Hepatocyte (in vitro differentiated cells): ENCODE measurements at regions not wholly inside any gene's neighbourhood (a gene's known extent, or its start where the extent isn't known, plus 50 kb on each side); places are given as distances from the start of the nearest gene placed in this dataset.

Experiments
- DNase-seq: peaks from one replicate; pipeline ENCODE4 v3.0.0-alpha.2; 2016; ENCODE audit warnings: low spot score
- H2AFZ ChIP-seq: fragments of 200-600 bp; sonication (generic); 2 replicates; pipeline ENCODE4 v1.6.0; 2016; ENCODE audit warnings: antibody characterized with exemption, mild to moderate bottlenecking
- H3K27ac ChIP-seq: fragments of 200-600 bp; sonication (generic); 2 replicates; pipeline ENCODE4 v1.5.1; 2016; ENCODE audit warnings: mild to moderate bottlenecking
- H3K27me3 ChIP-seq: fragments of 200-600 bp; sonication (generic); 2 replicates; pipeline ENCODE4 v1.6.1; 2016
- H3K36me3 ChIP-seq: fragments of 200-600 bp; sonication (generic); replicated peaks from 2 replicates; pipeline ENCODE4 v1.5.1; 2016; ENCODE audit warnings: low read depth; ENCODE audit not compliant: insufficient read depth
- H3K4me1 ChIP-seq: fragments of 200-600 bp; sonication (generic); 2 replicates; pipeline ENCODE4 v1.5.1; 2016; ENCODE audit warnings: mild to moderate bottlenecking, moderate library complexity; ENCODE audit not compliant: insufficient read depth
- H3K4me2 ChIP-seq: fragments of 200-600 bp; sonication (generic); 2 replicates; pipeline ENCODE4 v1.6.0; 2016
- H3K4me3 ChIP-seq: fragments of 200-600 bp; sonication (generic); 2 replicates; pipeline ENCODE4 v1.5.1; 2016; ENCODE audit warnings: mild to moderate bottlenecking
- H3K79me2 ChIP-seq: fragments of 200-600 bp; sonication (generic); 2 replicates; pipeline ENCODE4 v1.6.0; 2017; ENCODE audit warnings: mild to moderate bottlenecking
- H3K9me2 ChIP-seq: fragments of 200-600 bp; sonication (generic); replicated peaks from 2 replicates; pipeline ENCODE4 v1.6.0; 2017; ENCODE audit warnings: mild to moderate bottlenecking; ENCODE audit not compliant: insufficient read depth
- H3K9me3 ChIP-seq: fragments of 200-600 bp; sonication (generic); 2 replicates; pipeline ENCODE4 v1.5.1; 2016; ENCODE audit warnings: low read depth, mild to moderate bottlenecking
- H4K20me1 ChIP-seq: fragments of 200-600 bp; sonication (generic); 2 replicates; pipeline ENCODE4 v1.6.0; 2016; ENCODE audit warnings: mild to moderate bottlenecking; ENCODE audit not compliant: insufficient read depth, poor library complexity, severe bottlenecking
- CTCF ChIP-seq: fragments of 200-600 bp; sonication (generic); IDR thresholded peaks from 2 replicates; pipeline ENCODE4 v1.5.1; 2016; ENCODE audit warnings: antibody characterized with exemption, mild to moderate bottlenecking; ENCODE audit not compliant: poor library complexity
- EZH2 ChIP-seq: fragments of 200-600 bp; sonication (generic); IDR thresholded peaks from 2 replicates; pipeline ENCODE4 v1.6.1; 2016; ENCODE audit warnings: antibody characterized with exemption, mild to moderate bottlenecking, borderline replicate concordance
- EZH2phosphoT487 ChIP-seq: fragments of 200-600 bp; sonication (generic); IDR thresholded peaks from one replicate; pipeline ENCODE4 v1.6.1; 2018; ENCODE audit warnings: antibody characterized with exemption, mild to moderate bottlenecking, low read depth, moderate library complexity; ENCODE audit not compliant: unreplicated experiment, severe bottlenecking
- WGBS: methylation state at CpG from one replicate; pipeline ENCODE4 v1.1.6; 2016; ENCODE audit warnings: low lambda C conversion rate; ENCODE audit errors: missing lambda C conversion rate; 5-methylcytosine and 5-hydroxymethylcytosine counted together

GRCh38 chr22:48105259-48105658 is 1342.8 kb downstream of the TBC1D22A start:
- Histone ChIP-seq H4K20me1 (no peaks in the 10 kb centered on the region), H3K4me1 (no peaks in the 10 kb centered on the region), H3K27me3 (peaks cover 6% of the 10 kb centered on the region), H3K79me2 (no peaks in the 10 kb centered on the region), H3K9me2 (no peaks in the 10 kb centered on the region), H3K4me2 (no peak overlapping the region), H3K36me3 (no peaks in the 10 kb centered on the region), H3K27ac (no peak overlapping the region), H2AFZ (no peak overlapping the region), H3K4me3 (no peak overlapping the region), H3K9me3 (no peaks in the 10 kb centered on the region)
- DNase-seq = no peak
- TF ChIP-seq EZH2 (no peak), EZH2phosphoT487 (no peak), CTCF (no peak)
- WGBS = 83% methylated on average over 9 of the region's 9 CpGs

GRCh38 chr22:48104766-48105165 is 1342.3 kb downstream of the TBC1D22A start:
- no peaks in the 10 kb centered on the region for H3K79me2 ChIP-seq

GRCh38 chr22:48104102-48104738 is 1341.8 kb downstream of the TBC1D22A start:
- DNase-seq = no peak
- no peak for TF ChIP-seq EZH2phosphoT487
- no peak for TF ChIP-seq CTCF
- TF ChIP-seq EZH2 = no peak
- Histone ChIP-seq H3K9me3 (no peaks in the 10 kb centered on the region), H3K79me2 (no peaks in the 10 kb centered on the region), H3K27ac (no peak overlapping the region), H3K9me2 (no peaks in the 10 kb centered on the region), H2AFZ (no peak overlapping the region), H3K4me3 (no peak overlapping the region), H3K27me3 (peaks cover 6% of the 10 kb centered on the region), H4K20me1 (no peaks in the 10 kb centered on the region), H3K36me3 (no peaks in the 10 kb centered on the region), H3K4me1 (no peaks in the 10 kb centered on the region), H3K4me2 (no peak overlapping the region)
- WGBS = 90% methylated on average over 18 of the region's 18 CpGs

More at GRCh38 chr22:48104766-48105165, 1342.3 kb downstream of the TBC1D22A start:
- Histone ChIP-seq H3K4me1 (no peaks in the 10 kb centered on the region), H4K20me1 (no peaks in the 10 kb centered on the region), H3K4me2 (no peak overlapping the region), H3K9me2 (no peaks in the 10 kb centered on the region), H3K4me3 (no peak overlapping the region), H3K27ac (no peak overlapping the region), H3K9me3 (no peaks in the 10 kb centered on the region), H3K27me3 (peaks cover 6% of the 10 kb centered on the region), H3K36me3 (no peaks in the 10 kb centered on the region), H2AFZ (no peak overlapping the region)
- 82% methylated on average over 15 of the region's 15 CpGs for WGBS
- TF ChIP-seq EZH2 = no peak
- no peak for TF ChIP-seq CTCF
- TF ChIP-seq EZH2phosphoT487 = no peak
- DNase-seq = no peak
